GDM1 (cell line): ENCODE measurements at regions not wholly inside any gene's neighbourhood (a gene's known extent, or its start where the extent isn't known, plus 50 kb on each side); places are given as distances from the start of the nearest gene placed in this dataset.
"Not testable (repeated sequence)": the region's sequence is repeated elsewhere in the genome, so short reads cannot be mapped to it uniquely, and the experiment has no call there.

Source experiments
- DNase-seq: peaks from one replicate; lab custom pipeline; 2025; lab: John Stamatoyannopoulos, UW

DNA sequence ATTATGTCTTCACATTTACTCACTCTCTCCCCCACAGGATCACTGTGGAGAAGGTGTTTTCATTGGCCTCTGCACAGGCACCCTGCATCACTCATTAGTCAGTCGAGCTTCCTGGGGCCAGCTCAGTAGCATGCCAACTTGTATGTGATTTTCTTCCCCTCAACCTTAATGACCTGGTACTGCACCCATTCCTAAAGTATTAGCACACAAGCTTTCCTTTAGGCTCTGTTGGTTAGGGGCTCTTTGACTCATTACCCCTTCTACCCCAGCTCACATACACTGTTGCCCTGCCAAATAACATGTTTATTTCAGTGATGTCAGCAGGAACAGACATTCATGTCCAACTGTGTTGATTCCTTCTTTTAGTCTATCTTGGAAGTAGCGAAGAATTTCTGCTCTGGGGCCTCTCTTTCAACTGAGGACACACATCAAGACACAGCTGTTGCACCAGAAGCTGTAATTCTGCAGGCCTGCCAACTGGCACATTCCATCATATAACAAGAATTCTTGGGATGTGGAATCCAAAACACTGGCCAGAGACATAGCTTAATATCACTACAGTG is 603.5 kb upstream of the ADAMTS5 start:
- no peak for DNase-seq

DNA sequence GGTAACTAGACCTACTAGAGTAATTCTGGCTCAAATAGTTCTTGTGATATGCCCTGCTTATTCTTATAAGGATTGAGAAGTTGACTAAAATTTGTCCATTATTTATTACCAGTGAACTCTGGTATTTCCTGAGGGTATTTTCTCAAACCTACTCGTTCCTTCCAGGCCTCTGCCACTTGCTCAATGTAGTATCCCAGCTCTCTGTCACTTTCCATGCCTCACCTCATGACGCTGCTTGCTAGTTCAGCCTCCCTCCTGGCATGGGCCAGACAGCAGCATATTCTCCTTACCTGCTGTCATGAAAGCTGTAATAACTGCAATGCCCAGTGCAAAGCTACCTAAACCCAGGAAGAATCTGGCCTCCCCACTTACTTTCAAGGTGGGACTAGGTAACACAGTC is 602.9 kb upstream of the ADAMTS5 start:
- no peak for DNase-seq

DNA sequence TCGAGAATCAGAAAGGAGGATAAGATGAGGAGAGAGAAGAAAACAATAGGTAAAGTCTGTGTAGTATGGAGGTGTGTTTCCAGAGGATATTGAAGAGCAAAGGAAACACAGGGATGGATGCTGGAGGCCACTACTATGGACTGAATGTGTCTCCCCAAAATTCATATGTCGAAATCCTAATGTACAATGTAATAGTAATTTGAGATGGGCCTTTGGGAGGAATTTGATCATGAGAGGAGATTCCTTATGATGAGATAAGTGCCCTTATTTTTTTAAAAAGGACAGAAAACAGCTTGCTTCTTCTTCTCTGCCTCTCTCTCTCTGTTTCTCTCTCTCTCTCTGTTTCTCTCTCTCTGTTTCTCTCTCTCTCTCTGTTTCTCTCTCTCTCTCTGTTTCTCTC is 602.2 kb upstream of the ADAMTS5 start:
- no peak for DNase-seq

DNA sequence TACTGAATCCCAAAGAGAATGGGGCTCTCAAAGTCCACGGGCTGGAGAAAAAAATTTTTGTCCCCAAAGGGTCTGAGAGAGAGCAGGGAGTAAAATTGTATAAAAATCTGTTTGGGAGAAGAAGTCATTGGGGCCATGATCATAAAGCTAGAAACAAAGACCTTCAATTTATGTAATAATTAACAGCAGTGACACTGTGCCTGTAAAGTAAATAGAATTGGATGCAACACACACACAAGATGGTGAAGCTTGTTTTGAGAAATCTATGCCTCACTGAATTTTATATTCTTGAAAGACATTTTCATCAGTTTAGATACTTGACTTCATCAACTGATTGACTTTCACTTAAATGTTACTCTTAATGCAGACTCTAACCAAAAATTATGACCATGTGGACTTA is 600.5 kb upstream of the ADAMTS5 start:
- no peak for DNase-seq

DNA sequence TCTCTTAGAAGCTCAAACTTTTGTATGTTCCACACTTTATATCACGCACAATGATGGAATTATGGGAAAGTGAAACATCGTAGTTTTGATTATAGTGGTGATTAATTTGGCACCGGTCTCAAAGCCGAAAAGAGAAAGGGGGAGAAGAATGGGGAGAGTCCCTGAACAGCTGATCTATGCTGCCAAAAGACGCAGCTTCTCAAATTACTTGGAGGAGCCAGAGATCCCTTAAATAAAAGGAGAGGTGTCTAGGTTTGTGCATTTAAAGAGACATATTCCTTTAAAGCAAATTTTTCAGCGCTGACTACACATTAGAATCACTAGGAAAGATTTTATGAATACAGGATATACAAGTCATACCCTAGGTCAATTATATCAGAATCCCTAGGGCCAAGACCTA is 599.6 kb upstream of the ADAMTS5 start:
- no peak for DNase-seq

DNA sequence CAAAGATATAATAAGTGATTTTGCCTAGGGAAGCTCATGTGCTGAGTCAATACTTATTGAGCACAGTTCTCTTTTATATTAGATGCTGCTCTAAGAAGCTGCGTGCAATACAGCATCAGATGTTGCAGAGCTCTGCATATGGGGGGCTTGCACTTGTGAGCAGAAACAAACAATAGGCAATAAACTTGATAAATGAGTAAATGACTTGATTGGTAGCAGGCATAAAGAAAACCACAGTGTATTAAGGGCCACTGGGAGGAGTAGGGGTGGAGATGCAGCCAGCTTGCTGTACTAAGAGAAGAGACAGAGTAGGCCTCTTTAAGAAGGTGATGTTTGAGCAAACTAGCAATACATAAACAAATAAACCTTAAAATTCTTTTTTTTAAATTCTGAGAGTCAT is 598.5 kb upstream of the ADAMTS5 start:
- DNase-seq = no peak

DNA sequence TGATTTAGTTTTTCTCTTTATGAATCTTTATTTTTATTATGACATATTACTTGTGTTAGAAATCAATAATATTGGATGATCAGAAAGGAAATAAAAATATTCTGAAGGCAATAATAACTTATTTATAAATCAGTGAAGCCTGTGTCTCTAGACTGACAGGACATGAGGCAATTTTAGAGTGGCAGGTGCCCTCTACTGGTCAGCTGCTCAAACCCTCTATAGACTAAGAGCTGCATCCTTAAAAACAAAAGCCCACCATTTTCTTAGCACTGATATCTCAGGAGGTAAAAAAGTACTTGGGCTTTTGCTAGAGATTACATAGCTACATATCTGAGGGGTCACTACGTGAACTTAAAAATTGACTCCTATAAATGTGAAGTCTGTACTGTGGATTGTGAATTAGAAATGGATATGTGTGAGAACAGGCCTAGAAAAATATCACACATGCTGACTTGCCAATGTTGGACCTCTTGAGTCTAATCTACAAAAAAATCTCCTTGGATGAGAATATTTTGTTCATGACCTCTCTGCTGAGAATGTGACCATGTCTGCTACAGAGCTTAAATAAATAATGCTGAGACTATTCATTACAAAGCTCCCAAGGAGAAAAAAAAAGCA is 597.9 kb upstream of the ADAMTS5 start:
- DNase-seq = no peak

DNA sequence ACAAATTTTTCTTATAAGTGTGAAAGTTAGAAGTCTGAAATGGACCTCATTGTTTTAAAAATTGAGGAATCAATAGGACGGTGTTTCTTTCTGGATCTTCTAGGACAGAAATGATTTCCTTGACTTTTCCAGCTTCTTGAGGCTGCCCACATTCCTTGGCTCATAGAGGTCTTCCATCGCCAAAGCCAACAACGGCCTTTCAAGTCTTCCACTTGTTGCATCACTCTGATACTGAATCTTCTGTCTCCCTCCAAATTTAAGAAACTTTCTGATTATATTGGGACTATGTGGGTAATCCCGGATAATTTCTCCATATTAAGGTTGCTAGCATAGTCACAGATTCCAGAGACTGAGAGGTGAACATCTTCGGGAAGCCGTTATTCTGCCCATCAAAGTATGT is 595.4 kb upstream of the ADAMTS5 start:
- no peak for DNase-seq

DNA sequence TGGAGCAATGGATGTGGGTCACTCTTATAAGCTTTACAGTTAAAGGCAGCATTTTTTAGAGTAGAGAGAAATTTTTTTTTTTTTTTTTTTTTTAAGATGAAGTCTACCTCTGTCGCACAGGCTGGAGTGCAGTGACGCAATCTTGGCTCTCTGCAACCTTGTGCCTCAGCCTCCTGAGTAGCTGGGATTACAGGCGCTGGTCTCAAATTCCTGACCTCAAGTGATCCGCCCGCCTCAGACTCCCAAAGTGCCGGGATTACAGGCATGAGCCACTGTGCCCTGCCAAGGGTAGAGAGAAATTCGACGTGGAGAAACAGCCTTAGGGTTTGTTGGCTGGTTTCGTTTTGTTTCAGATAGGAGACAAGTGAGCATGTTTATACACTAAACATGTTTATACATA is 594.2 kb upstream of the ADAMTS5 start:
- no peak for DNase-seq

DNA sequence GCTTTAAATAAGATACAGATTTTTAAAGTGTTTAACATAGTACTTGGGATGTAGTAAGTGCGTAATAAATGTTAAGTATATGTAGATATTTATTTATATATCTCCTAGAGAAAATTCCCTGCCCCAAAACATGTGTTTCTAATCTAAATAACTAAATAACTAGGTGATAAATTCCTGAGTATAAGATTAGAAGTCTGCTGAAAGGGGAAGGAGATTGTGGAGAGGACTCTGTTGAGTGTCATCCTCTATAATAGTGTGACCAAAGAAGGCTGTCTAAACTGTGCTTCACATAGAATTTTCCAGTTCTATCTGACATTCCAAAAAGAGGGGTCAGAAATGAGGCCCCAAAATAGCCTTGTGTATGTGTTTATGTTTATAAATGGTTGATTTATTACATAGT is 590.5 kb upstream of the ADAMTS5 start:
- DNase-seq = no peak

DNA sequence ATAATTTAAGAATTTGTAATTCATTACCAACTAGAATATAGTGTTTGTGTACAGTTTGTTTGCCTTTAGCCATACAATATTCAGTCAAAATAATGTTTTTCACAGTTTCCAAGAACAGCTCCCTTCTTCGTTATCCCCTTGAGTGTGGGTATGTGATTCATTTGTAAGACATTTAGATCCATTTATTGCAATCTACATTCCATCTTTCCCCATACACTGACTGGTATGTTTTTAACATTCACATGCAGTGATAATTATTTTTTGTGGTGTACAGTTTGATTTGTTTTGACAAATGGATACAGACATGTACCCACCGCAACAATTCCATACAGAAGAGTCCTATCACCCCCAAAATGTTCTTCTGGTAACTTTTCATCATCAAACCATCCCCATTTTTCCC is 589.1 kb upstream of the ADAMTS5 start:
- no peak for DNase-seq

DNA sequence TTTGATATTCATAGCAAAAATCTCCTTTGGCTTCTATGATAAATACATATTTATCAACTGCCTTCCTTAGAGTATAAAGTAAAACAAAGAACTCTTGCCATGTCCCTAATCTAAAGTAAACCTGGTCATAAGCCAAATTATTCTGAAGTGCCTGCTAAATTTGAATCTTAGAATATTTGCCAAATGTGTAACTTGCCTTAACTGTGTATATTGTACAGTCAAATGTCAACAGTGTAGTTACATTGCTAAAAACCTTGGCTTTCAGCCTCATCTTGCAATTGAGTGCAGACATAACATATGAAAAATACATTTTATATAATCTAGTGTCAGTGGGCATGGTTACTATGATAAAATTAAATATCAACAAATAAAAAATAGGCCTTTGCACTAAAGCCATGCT is 583.4 kb upstream of the ADAMTS5 start:
- DNase-seq = no peak

DNA sequence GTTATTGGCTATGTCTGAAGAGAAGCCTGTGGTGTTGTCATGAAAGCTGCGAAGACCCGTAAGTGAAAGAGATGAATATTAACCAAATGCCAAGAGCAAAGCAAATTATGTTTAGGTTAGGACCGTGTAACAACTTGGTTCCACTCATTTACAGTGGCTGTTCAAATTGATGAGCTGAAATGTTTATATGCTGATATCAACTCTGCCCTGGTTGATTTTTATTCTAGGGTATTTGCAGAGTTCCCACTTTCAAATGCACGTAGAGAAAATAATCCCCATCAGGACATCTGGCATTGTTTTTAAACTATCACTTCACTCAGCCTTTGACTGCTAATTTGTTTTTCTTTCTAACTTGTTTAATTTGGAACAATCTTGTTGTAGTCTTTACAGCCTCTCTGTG is 581.6 kb upstream of the ADAMTS5 start:
- no peak for DNase-seq

DNA sequence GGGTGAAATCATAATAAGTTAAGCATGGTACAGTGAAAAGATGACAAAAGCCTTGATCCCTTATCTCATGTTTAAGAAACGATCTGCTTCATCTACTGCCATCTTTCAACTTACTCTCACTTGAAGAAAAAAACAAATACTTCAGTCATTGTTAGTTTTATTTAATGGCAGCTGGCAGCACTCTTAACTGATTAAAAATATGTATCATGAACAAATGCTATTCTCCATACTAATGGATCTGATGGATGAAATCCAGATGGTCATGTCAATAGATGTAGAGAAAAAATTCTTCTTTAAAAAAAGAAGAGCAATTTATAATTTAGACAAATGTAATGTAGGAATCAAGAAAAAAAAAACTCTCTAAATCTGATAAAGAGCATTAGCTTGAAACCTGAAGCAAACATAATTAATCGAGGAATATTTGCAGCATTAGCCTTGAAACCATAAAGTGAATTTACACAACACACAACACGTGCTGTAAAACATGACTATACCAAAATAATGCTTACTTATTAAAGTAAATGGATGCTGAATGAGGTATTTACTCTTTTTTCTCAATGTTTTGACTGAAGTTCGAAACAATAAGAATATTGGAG is 579.0 kb upstream of the ADAMTS5 start:
- DNase-seq = no peak

DNA sequence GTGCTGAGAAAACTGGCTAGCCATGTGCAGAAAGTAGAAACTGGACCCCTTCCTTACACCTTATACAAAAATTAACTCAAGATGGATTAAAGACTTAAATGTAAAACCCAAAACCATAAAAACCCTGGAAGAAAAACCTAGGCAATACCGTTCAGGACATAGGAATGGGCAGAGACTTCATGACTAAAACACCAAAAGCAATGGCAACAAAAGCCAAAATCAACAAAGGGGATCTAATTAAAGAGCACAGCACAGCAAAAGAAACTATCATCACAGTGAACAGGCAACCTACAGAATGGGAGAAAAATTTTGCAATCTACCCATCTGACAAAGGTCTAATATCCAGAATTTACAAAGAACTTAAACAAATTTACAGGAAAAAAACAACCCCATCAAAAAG is 575.2 kb upstream of the ADAMTS5 start:
- DNase-seq = not testable (repeated sequence)

DNA sequence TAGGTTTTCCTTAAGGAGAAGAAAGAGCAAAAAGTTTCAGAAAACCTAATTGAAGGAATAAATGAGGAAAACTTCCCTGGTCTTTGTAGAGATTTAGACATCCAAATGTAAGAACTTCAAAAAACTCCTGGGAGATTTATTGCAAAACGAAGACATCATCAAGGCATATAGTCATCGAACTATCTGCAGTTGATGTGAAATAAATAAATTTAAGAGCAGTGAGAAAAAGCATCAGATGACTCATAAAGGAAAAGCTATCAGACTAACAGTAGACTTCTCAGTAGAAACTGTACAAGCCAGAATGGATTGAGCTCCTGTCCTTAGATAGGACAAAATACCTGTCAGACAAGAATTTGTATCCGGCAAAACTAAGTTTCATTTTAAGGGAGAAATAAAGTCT is 569.4 kb upstream of the ADAMTS5 start:
- DNase-seq = no peak

DNA sequence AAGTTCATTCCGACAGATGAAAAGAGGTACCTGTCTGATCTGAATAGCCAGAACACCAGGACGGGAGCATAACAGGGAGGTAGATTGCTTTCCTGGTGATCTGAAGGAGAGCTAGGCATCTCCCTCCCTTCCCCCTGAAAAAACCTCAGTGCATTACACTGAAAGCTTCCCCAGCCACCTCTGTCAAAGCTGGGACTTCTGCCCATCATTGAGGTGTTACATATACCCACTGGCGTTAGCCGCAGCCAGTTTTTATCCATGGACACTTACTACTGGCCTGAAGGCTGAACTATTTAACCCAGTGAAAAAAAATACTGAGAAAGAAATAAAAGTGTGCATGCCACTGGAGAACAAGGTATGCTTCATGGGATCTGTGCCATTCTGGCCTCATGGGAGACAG is 568.3 kb upstream of the ADAMTS5 start:
- no peak for DNase-seq

DNA sequence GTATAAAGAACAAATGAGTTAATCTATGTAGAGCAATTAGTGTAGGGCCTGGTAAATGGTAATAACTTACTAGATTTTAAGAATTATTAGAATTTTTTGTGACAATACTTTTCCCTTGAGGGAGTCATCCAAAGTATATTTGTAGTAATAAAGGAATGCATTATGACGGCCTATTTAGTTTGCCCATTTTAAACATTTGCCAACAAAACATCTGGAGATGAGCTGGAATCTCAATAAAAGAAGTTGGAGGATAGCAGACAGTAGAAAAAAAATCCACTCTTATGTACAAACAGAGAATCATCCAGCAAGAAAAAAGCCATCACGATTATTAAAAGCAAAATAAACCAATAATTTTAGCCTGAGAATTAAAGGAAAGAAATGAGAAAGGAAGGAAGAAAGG is 567.3 kb upstream of the ADAMTS5 start:
- DNase-seq = no peak

DNA sequence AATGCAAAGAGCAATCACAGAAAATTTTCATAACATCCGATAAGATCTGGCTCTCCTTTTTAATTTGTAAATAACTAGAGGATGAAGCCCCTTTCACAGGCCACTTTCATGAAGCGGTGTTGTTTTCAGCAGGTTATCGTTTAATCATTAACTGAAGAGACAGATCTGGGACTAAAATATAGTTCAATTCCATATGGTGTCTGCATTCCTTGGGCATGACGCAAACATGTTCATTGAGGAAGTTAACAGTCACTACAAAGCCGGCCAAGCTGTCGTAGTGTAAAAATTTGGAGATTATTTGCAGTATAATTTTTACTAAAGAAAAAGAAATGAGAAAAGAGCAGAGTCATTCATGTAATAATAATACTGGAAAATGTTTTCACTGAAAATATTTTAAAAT is 565.2 kb upstream of the ADAMTS5 start:
- no peak for DNase-seq

DNA sequence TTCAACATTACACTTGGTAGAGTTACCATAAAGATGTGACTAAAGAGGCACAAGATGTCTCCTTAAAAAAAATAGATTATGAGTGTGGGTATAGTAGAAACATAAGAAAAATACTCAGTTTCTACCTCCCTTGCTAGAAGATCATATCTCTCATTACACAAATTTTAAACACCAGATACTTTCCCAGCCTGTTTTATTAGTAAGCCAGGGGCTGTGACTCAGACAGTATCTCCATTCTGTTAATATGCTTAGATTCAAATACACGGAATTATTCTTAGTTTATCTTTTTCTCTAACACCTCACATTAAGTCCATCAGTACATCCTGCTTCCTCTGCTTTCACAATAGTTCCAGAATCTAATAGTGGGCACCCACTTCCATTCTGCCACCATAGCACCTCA is 561.8 kb upstream of the ADAMTS5 start:
- no peak for DNase-seq

DNA sequence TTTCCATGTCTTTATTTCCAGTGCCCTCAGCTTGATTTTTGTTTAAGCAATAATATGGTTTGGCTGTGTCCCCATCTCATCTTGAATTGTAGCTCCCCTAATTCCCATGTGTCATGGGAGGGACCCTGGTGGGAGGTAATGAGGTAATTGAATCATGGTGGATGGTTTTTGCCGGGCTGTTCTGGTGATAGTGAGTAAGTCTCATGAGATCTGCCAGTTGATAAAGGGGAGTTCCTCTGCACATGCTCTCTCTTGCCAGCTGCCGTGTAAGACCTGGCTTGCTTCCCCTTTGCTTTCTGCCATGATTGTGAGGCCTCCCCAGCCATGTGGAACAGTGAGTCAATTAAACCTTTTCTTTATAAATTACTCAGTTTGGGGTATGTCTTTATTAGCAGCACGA is 559.6 kb upstream of the ADAMTS5 start:
- DNase-seq = no peak

DNA sequence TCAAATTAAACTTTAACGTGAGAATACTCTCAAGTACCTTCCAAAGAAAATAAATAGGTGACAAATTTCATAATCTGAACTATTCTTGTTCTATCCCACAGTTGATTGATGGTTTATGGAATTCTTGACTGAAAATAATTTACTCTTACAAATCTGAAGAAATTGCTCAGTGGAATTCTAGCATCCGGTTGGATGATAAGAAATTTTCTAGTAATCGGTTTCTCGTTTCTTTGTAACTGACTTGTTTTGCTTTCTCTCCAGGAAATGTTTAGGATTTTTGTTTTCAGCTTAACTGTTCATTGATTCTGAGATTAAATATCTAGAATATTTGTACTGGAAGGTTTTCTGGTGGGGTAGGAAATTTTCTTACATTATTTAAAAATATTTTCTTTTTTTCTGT is 558.9 kb upstream of the ADAMTS5 start:
- DNase-seq = no peak

DNA sequence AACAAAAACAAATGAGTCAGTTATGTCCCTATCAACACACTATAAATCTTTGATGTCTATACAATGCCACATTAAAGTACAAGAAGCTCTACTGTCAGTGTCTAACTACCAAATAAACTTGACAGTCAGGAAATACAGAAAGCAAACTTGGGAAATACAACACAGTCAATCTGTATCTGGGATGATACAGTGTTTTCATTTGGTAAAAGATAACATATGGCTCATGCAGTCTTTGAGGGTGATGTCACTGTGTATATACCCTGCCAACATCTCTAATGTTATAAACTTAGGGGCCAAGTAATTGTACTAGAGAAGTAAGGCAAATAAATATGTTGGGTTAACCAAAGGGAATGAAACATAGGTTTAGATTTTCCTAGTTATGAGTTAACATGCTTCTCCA is 552.5 kb upstream of the ADAMTS5 start:
- DNase-seq = no peak

DNA sequence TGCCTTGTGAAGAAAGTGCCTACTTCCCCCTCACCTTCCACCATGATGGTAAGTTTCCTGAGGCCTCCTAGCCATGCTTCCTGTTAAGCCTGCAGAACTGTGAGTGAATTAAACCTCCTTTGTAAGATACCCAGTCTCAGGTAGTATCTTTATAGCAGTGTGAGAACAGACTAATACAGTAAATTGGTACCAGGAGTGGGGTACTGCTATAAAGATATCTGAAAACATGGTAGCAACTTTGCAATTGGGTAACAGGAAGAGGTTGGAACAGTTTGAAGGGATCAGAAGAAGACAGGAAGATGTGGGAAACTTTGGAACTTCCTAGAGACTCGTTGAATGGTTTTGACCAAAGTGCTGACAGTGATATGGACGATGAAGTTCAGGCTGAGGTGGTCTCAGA is 550.3 kb upstream of the ADAMTS5 start:
- DNase-seq = not testable (repeated sequence)
